Neural cell (in vitro differentiated cells): ENCODE measurements at regions not wholly inside any gene's neighbourhood (a gene's known extent, or its start where the extent isn't known, plus 50 kb on each side); places are given as distances from the start of the nearest gene placed in this dataset.

ENCODE experiments used
- H2AFZ ChIP-seq: fragments of 200-600, 300-800 bp; sonication (generic), shearing (Covaris generic); 2 replicates; pipeline ENCODE4 v1.6.0; 2014; ENCODE audit warnings: low read depth, mild to moderate bottlenecking, antibody characterized with exemption, low read length, moderate library complexity
- H3F3A ChIP-seq: fragments of 200-600 bp; shearing (Covaris generic); 2 replicates; pipeline ENCODE4 v1.6.1; 2016; ENCODE audit warnings: mild to moderate bottlenecking, moderate library complexity, mixed read lengths, antibody characterized with exemption, low read length; ENCODE audit not compliant: insufficient read depth, poor library complexity, severe bottlenecking
- H3K27ac ChIP-seq: fragments of 200-600, 300-800 bp; sonication (generic), shearing (Covaris generic); 2 replicates; pipeline ENCODE4 v1.5.1; 2014; ENCODE audit warnings: mild to moderate bottlenecking, low read length, moderate library complexity
- H3K27me3 ChIP-seq: fragments of 300-800, 200-600 bp; sonication (generic), shearing (Covaris generic); 2 replicates; pipeline ENCODE4 v1.6.0; 2014; ENCODE audit warnings: mild to moderate bottlenecking, low read depth, low read length, moderate library complexity; ENCODE audit not compliant: insufficient read depth
- H3K36me3 ChIP-seq: fragments of 300-800, 200-600 bp; sonication (generic), shearing (Covaris generic); 2 replicates; pipeline ENCODE4 v1.5.1; 2014; ENCODE audit warnings: mild to moderate bottlenecking, antibody characterized with exemption, low read length, moderate library complexity; ENCODE audit not compliant: insufficient read depth
- H3K4me2 ChIP-seq: fragments of 300-800, 200-600 bp; sonication (generic), shearing (Covaris generic); 2 replicates; pipeline ENCODE4 v1.6.0; 2014; ENCODE audit warnings: mild to moderate bottlenecking, low read length
- H3K4me3 ChIP-seq: fragments of 300-800, 200-600 bp; sonication (generic), shearing (Covaris generic); 2 replicates; pipeline ENCODE4 v1.5.1; 2014; ENCODE audit warnings: mild to moderate bottlenecking, low read length, moderate library complexity
- H3K79me2 ChIP-seq: fragments of 200-600 bp; shearing (Covaris generic); replicated peaks from 2 replicates; pipeline ENCODE4 v1.6.0; 2014; ENCODE audit warnings: mild to moderate bottlenecking, low read length, moderate library complexity; ENCODE audit not compliant: insufficient read depth
- H3K9ac ChIP-seq: fragments of 300-800, 200-600 bp; sonication (generic), shearing (Covaris generic); 2 replicates; pipeline ENCODE4 v1.6.1; 2016; ENCODE audit warnings: mild to moderate bottlenecking, low read length, mixed read lengths
- H3K9me2 ChIP-seq: fragments of 200-600 bp; shearing (Covaris generic); 2 replicates; pipeline ENCODE4 v1.6.1; 2016; ENCODE audit warnings: mild to moderate bottlenecking, low read length, mixed read lengths; ENCODE audit not compliant: insufficient read depth
- H3K9me3 ChIP-seq: fragments of 200-600, 300-800 bp; sonication (generic), shearing (Covaris generic); 2 replicates; pipeline ENCODE4 v1.6.1; 2016; ENCODE audit warnings: mild to moderate bottlenecking, mixed run types, low read length, moderate library complexity, mixed read lengths
- H4K20me1 ChIP-seq: fragments of 200-600 bp; shearing (Covaris generic); 2 replicates; pipeline ENCODE4 v1.6.1; 2016; ENCODE audit warnings: mild to moderate bottlenecking, mixed run types; ENCODE audit not compliant: insufficient read depth
- EP300 ChIP-seq: fragments of 450-650 bp; conservative IDR thresholded peaks from 2 replicates; pipeline ENCODE4 v1.6.1; 2014; ENCODE audit warnings: antibody characterized with exemption, mild to moderate bottlenecking, moderate library complexity; ENCODE audit not compliant: poor library complexity, severe bottlenecking
- EZH2 ChIP-seq: fragments of 200-600, 300-800 bp; shearing (Covaris generic), sonication (generic); IDR thresholded peaks from 2 replicates; pipeline ENCODE4 v1.6.1; 2014; ENCODE audit warnings: antibody characterized with exemption, low read length, borderline replicate concordance, mild to moderate bottlenecking; ENCODE audit not compliant: insufficient read depth, poor library complexity, severe bottlenecking
- MXI1 ChIP-seq: fragments of 450-650 bp; conservative IDR thresholded peaks from 2 replicates; pipeline ENCODE4 v1.6.1; 2014; ENCODE audit warnings: antibody characterized with exemption, mild to moderate bottlenecking; ENCODE audit not compliant: poor library complexity, severe bottlenecking
- POLR2AphosphoS5 ChIP-seq: IDR thresholded peaks from 2 replicates; pipeline ENCODE4 v1.6.1; 2012
- RAD21 ChIP-seq: fragments of 450-650 bp; conservative IDR thresholded peaks from 2 replicates; pipeline ENCODE4 v1.6.1; 2014; ENCODE audit warnings: antibody characterized with exemption, mild to moderate bottlenecking, moderate library complexity
- REST ChIP-seq: IDR thresholded peaks from 2 replicates; pipeline ENCODE4 v1.6.1; 2012; ENCODE audit warnings: borderline replicate concordance
- SMC3 ChIP-seq: fragments of 450-650 bp; conservative IDR thresholded peaks from 2 replicates; pipeline ENCODE4 v1.6.1; 2014; ENCODE audit warnings: antibody characterized with exemption, mild to moderate bottlenecking, moderate library complexity; ENCODE audit not compliant: poor library complexity
- TAF1 ChIP-seq: IDR thresholded peaks from 2 replicates; pipeline ENCODE4 v1.6.1; 2012; ENCODE audit warnings: low read depth
- TF ChIP-seq, protein P1 (sequence below): fragments of 450-650 bp; IDR thresholded peaks from 2 replicates; pipeline ENCODE4 v1.5.1; 2014; ENCODE audit warnings: antibody characterized with exemption, mild to moderate bottlenecking, moderate library complexity; ENCODE audit not compliant: poor library complexity, severe bottlenecking

DNA sequence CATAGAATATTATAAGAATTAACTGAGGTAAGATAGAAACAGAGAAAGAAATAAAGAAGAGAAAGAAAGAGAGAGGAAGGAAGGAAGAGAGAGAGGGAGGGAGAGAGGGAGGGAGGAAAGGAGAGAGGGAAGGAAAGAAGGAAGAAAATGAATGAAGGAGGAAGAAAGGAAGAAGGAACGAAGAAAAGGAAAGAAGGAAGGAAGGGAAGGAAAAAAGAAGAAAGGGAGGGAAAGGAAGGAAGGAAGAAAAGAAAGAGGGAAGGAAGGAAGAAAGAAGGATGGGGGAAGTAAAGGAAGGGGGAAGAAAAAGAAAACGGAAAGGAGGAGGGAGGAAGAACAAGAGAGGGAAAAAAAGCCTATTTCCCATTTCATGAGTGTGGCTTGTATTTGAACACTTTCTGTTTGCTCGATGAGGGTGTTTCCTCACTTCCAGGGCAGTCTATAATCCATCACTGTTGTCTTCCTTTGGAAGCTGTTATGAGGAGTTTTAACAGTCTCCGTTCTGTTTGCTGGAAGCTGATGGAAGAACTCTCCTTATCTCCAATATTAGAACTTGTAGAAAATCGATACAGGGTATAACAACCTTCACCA lies 402.4 kb downstream of the TMEM114 start:
- Histone ChIP-seq H3K9me3 (no peaks in the 10 kb centered on the region), H3K9me2 (no peaks in the 10 kb centered on the region), H3K4me3 (no peak overlapping the region), H4K20me1 (no peaks in the 10 kb centered on the region), H3K27me3 (no peaks in the 10 kb centered on the region), H3K9ac (no peak overlapping the region), H3K36me3 (no peaks in the 10 kb centered on the region), H2AFZ (no peak overlapping the region), H3K27ac (no peak overlapping the region), H3K4me2 (no peak overlapping the region), H3K79me2 (no peaks in the 10 kb centered on the region), H3F3A (no peaks in the 10 kb centered on the region)
- no peak for TF ChIP-seq POLR2AphosphoS5
- TF ChIP-seq, protein P1, sequence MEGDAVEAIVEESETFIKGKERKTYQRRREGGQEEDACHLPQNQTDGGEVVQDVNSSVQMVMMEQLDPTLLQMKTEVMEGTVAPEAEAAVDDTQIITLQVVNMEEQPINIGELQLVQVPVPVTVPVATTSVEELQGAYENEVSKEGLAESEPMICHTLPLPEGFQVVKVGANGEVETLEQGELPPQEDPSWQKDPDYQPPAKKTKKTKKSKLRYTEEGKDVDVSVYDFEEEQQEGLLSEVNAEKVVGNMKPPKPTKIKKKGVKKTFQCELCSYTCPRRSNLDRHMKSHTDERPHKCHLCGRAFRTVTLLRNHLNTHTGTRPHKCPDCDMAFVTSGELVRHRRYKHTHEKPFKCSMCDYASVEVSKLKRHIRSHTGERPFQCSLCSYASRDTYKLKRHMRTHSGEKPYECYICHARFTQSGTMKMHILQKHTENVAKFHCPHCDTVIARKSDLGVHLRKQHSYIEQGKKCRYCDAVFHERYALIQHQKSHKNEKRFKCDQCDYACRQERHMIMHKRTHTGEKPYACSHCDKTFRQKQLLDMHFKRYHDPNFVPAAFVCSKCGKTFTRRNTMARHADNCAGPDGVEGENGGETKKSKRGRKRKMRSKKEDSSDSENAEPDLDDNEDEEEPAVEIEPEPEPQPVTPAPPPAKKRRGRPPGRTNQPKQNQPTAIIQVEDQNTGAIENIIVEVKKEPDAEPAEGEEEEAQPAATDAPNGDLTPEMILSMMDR: no peak
- TF ChIP-seq REST: no peak
- no peak for TF ChIP-seq RAD21
- no peak for TF ChIP-seq TAF1
- no peak for TF ChIP-seq SMC3

GRCh38 chr16:8184854-8185253 lies 405.5 kb downstream of the TMEM114 start:
- no peak overlapping the region for H3K9ac ChIP-seq
- no peaks in the 10 kb centered on the region for H3K9me3 ChIP-seq
- TF ChIP-seq, protein P1: no peak
- TF ChIP-seq REST (no peak), MXI1 (no peak), SMC3 (no peak), TAF1 (no peak), EZH2 (no peak), EP300 (no peak), POLR2AphosphoS5 (no peak), RAD21 (no peak)
- no peak overlapping the region for H2AFZ ChIP-seq
- no peaks in the 10 kb centered on the region for H3K27me3 ChIP-seq
- no peak overlapping the region for H3K4me3 ChIP-seq
- H3K36me3 ChIP-seq: no peaks in the 10 kb centered on the region
- H3F3A ChIP-seq: no peaks in the 10 kb centered on the region
- H3K79me2 ChIP-seq: no peaks in the 10 kb centered on the region
- H3K4me2 ChIP-seq: no peak overlapping the region
- H4K20me1 ChIP-seq: no peaks in the 10 kb centered on the region
- H3K27ac ChIP-seq: no peak overlapping the region
- H3K9me2 ChIP-seq: no peaks in the 10 kb centered on the region
